GM11168 (cell line): ENCODE measurements at regions not wholly inside any gene's neighbourhood (a gene's known extent, or its start where the extent isn't known, plus 50 kb on each side); places are given as distances from the start of the nearest gene placed in this dataset.

Experiments
- in situ Hi-C: fragments of 300-500 bp; cut with MboI; formaldehyde crosslinking; loops from one replicate; pipeline ENCODE4 v1.12.0; 2022; ENCODE audit warnings: low sequenced_read_pairs; ENCODE audit not compliant: unreplicated experiment

DNA sequence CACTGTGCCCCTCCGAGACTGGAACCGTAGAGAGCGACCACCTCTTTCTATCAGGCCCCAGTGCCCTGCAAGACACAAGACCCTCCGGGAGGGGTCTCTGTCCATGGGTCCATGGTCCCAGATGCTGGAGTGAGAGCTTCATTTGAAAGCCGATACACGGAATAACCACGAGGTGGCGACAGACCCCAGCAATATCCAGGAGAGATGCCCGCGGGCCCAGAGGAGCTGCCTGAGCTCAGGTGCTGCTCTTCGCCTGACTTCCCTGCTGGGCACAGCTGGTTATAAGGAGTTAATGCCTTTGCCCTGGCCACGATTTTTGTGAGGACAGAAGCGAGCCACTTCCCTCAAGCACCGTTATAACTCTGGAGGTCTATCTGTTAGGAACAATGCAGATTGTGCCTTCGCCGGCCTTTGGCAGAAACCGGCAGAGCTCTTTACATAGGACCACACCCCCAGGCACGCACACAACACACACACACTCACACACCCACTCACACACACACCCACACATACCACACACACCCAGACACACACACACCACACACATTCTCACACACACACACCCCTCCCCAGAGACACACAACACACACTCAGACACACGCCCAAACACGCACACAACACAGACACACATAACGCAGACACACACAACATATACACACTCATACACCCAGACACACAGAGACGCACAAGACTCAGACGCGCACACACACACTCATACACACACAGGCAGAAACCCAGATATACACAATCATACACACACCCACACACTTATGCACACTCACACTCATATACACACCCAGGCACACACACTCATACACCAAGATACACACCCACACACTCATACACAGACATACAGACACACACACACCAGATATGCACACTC, 436.4 kb downstream of the SOX9 start:
- in situ Hi-C loops, result loop anchor here (25.0 kb wide), 1 partner anchor 1920 kb away; no protein-coding TSS in a partner anchor

DNA sequence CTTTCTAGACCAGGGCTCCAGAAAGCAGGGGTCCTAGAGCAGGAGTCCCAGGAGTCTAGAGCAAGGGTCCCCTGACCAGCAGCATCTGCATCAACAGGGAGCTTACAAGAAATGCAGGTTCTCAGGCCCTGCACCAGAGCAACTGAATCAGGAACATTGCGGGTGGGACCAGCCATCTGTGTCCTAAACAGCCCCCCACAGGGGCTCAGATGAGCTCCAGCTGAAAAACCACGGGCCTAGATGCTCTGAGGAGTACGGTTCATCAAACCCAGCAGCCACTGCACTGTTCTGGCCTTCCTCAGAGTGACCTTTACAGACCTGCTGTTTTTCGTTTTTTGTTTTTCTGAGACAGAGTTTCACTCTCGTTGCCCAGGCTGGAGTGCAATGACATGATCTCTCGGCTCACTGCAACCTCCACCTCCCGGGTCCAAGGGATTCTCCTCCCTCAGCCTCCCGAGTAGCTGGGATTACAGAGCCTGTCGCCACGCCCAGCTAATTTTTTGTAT, 438.2 kb downstream of the SOX9 start:
- in situ Hi-C loops, result loop anchor here (25.0 kb wide), 1 partner anchor 1922 kb away; no protein-coding TSS in a partner anchor

DNA sequence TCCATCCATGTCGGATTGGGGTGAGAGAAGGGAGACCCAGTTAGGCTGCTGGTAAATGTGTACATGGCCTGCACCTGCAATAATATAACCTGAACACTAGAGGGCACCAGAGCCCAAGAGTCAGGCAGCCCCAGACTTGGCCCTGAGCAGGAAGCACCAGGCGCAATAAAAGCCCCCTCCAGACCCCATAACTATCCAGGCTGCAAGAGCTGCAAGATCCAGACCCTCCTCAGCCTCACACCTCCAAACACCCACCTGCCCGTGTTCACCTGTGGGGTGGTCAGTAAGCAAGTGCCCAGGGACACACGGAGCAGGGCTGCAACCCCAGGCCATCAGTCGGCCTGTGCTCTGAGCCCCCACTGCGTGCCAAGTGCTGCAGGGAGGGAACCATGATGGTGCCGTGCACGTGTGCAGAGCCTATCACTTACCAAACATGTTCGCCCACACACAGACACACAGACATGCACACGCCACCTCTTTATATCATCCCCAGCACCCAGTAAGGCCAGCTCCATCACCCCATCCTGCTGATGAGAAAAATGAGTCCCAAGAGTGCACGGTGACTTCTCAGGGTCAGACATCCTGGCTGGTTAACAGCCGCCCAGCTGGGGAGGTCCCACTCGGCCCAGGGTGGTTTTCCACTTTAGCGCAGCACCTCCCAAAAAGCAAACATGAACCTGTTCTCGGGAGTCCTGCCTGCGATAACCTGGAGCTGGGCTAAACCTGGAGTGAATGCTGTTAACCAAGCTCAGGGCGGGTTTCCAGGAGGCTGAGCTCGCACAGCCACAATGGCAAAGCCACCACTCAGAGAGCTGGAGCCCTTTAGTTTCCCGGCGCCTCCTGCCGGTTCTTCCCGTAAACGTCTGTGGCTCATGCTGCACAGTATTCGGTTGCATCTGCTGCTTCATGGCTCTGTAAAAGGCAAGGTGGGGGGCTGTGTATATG, 439.8 kb downstream of the SOX9 start:
- in situ Hi-C loops, result loop anchor here (25.0 kb wide), 1 partner anchor 1923 kb away; no protein-coding TSS in a partner anchor

DNA sequence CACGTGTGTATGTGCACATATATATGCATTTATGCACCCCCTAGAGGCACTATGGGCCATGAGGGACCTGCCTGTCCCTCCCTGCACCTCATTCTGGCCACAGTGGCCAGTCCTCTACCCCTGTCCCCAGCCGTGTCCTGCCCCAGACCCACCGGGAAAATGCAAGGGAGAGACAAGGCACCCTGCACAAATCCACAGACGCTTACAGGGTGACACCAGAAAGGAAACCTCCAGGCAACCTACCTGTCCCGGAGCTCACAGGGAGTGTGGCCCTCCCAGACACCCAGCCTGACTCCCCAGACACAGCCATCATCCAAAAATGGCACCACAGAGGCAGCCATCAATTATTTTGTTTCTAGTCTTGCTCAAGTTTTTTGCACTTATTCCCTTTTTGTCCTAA, 440.4 kb downstream of the SOX9 start:
- in situ Hi-C loops, result loop anchor here (25.0 kb wide), 1 partner anchor 1924 kb away; no protein-coding TSS in a partner anchor

DNA sequence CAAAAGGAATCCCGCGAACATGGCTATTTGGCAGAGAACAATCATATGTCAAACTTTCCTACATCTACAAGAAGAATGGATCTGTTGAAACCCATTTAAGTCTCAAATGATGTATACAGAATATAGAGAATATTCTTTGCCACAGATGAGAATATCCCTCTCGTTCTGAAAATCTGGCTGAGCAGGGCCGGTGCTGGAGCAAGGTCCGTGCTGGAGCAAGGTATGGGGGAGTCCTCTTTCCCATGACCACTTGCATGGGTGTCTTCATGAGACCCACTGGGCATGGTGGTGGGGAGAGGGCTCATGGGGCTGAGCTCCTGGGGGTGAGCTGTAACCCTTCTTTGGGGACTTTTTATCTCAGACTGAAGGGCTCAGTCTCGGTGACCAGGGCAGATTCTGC, 440.9 kb downstream of the SOX9 start:
- in situ Hi-C loops, result loop anchor here (25.0 kb wide), 1 partner anchor 1924 kb away; no protein-coding TSS in a partner anchor

DNA sequence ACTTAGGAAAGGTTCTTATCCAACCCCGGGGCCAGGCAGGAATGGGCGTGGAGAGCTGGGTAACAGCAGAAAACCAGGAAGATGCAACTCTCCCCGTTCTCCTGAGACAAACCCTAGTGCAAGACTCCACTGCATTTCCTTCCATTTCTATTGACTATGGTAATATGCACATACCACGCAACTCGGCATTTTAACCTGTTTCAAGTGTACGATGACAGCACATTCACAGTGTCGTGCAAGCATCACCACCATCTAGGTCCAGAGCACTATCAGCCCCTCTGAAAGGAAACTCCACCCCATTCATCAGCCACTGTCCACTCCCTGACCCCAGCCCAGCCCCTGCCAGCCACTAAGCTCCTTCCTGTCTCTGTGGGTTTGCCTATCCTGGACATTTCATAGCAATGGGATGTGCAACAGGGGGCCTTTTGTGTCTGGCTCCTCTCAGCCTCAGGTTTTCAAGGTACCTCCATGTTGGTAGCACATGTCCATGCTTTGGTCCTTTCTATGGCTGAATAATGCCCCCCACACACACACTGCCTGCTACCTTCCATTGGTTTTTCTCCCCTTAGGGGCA, 441.9 kb downstream of the SOX9 start:
- in situ Hi-C loops, result loop anchor here (25.0 kb wide), 1 partner anchor 1925 kb away; no protein-coding TSS in a partner anchor

DNA sequence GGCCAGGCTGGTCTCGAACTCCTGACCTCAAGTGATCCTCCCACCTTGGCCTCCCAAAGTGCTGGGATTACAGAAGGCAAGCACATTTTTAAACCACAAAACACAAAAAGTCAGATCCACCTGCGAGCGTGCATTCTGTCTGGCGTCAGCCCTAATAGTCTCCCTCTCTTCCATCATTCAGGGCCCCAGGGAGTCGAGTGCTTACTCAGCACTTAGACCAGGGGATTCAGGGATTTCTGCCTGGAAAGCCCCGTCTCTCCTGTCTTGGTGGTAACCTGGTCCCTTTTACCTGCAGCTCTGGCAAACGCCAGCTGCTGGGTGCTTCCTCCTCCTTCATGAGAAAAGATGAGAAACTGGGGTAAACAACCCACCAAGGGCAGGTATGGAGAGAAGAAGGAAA, 443.1 kb downstream of the SOX9 start:
- in situ Hi-C loops, result loop anchor here (25.0 kb wide), 1 partner anchor 1927 kb away; no protein-coding TSS in a partner anchor

DNA sequence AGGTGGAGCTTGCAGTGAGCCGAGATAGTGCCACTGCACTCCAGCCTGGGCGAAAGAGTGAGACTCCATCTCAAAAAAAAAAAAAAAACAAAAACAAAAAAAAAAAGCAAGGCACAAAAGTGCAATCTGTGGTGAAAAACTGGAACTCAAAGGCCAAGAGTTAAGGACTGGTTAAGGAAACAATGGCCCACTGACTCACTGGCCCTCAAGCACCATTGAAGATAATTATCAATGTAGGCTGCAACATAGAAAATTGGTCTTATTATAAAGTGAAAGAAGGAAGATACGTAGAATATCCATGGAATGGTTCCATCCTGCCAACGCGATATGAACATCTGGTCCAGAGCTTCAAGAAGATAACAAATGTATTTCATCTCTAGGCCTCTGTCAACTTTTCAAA, 444.2 kb downstream of the SOX9 start:
- in situ Hi-C loops, result loop anchor here (25.0 kb wide), 1 partner anchor 1928 kb away; no protein-coding TSS in a partner anchor

DNA sequence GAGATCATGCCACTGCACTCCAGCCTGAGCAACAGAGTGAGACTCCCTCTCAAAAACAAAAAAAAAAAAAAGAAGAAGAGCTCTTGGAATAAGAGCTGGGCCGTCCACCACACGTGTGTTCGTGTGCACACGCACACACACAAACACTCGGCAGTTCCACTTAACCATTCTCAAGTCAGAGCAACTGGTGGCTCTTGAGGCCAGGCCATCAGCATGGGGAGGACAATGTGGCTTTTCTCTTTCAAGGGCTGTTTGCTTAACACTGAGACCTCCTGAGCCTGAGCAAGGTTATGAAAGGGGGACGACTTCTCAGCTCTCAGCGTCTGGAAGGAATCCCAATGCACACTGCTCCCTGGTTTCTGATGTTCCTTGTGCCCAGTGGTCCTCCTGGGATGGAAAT, 444.9 kb downstream of the SOX9 start:
- in situ Hi-C loops, result loop anchor here (25.0 kb wide), 1 partner anchor 1928 kb away; no protein-coding TSS in a partner anchor

DNA sequence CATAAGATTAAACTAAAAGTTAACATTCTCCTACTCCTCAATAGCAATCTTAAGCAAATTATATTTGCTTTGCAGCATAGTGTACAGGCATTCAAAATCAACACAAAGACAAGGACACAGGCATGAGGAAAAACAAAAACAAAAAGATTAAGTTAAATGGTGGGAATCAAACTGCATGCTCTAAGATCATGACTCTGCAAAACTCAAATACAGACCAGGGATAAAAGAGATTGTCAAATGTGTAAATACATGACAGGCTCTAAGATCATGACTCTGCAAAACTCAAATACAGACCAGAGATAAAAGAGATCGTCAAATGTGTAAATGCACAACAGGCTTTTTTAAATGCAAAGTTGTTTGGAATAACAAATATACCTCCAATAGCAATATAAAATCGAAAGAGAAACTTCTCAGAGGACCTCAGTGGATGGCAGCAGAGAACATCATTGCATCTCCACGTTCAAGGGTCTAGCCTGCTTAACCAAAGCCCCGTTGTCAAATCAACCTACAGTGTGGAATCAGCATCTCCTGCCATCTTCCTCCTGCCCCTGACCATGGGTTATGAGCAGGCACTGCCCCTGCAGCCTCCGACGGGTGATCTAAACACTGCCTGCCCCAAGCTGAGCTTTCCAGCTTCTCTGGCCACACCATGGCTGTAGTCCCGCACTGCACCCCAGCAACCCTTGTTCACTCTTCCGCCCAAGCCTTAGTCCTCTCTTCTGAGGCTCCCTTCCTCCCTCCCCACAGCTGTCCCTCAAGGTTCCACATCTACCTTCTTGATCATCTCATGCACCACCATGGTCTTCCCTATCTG, 446.1 kb downstream of the SOX9 start:
- in situ Hi-C loops, result loop anchor here (25.0 kb wide), 1 partner anchor 1930 kb away; no protein-coding TSS in a partner anchor

DNA sequence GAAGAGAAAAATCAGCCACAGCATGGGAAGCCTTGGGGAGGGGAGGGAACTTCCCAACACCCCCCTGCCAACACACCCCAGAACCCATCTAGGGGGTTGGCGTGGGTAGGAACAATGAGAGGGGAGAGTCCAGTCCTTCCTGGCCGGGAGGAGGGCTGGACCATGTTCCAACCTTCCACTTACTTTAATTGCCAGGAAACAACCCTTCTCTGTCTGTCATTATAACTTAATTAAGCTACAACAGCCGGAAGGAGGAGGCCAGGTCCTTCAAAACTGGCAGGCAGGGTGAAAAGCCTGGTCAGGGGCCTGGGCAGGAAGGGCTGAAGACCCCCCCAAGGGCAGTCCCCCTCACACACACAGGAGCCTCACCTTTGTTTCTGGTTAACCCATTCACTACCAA, 447.0 kb downstream of the SOX9 start:
- in situ Hi-C loops, result loop anchor here (25.0 kb wide), 1 partner anchor 1930 kb away; no protein-coding TSS in a partner anchor

DNA sequence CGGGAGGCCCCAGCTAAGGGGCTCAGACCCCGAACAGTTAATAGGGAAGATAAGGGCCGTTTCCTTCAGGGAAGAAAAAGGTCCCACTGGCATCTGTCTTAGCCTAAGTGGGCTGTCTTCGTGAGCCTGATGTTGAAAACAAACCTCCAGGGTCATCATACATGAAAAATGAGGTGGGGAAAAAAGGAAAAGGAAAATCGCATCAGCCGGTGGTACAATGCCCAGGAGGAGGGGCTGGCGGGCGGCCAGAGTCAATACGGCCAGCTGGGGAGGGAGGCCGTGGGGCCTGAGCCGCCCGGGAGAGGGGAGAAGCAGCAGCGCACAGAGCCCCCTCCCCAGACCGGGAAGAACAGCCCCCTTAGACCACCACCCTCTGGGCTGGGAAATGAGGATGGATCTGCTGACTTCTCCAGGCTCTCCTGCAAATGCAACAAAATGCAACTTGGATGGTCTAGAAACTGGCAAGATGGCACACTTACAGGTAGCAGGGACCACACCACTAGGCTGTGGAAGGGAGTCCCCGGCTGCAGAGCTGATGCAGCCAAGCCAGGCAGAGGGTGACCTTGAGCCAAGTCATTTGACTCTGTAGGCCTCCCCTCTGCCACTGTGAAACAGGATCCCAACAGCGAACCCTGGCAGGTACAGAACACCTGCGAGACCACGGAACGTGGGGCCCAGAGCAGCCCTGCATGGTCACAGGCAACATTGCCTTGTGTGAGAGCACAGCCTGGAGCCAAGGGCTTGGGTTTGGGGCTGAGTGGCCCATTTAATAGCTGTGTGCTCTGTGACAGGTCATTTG, 448.5 kb downstream of the SOX9 start:
- in situ Hi-C loops, result loop anchor here (25.0 kb wide), 1 partner anchor 1932 kb away; no protein-coding TSS in a partner anchor

DNA sequence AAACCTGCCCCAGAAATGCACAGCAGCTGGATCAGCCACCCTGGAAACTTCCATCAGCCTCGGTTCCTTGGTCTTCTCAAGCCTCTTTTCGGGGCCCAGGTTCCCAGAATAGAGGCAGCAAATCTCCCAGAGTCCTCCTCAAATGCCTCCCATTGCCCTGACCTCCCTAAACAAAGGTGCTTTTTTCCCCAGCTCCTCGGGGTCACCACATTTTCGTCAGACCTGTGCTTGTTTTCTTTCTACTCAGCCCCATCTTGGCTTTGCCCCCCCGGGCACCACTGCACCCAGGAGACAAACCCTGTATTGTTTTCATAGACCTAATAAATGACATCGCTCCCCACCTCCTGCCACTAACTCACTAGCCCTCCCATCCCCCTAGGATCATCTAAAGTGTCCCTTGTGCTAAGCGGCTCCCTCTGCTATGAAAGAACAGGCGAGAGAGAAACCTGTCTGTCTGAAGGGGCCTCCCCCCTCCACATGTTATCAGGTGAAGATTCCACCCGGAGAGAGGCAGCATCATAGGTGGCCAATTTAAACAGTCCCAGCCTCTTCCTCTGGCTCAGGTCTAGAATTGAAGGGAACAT, 451.1 kb downstream of the SOX9 start:
- in situ Hi-C loops, result loop anchor here (25.0 kb wide), 1 partner anchor 1935 kb away; no protein-coding TSS in a partner anchor

DNA sequence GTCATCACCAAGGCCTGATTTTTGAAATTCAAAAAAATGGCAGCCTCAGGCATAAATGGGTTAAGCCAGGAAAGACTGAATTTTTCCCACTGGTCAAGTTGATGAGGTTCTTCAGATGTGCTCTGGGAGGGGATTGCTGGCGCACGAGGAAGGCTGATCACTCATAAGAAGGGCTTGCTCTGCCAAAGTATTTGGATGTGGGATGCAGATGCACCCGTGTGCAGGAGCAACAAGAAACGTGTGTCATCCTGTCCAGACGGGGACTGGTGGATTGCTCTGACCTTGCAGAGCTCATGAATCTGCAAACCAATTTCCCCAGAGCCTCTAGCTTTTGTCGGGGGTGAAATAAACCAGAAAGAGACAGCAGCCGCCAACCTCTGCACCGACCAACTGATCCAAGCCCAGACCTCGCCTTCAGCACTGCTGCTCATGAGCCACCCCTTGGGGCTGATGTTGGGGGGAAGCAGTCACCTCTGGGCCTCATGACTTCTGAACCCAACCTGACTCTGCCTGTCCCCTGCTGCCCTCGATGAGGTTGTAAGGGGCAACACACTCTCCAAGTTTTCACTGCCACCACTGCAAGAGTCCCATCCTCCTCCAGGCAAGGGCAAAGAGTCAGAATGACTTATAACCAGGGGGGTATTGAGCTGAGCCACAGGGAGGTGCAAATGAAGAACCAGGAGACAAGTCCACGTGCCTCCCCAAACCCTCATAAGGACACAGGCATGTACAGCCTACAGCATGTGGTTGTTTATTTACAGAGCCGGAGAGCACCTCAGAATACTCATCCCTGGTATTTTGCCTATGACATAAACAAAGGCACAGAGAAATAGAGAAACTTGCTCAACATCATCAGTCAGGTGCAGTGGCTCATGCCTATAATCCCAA, 452.0 kb downstream of the SOX9 start:
- in situ Hi-C loops, result loop anchor here (25.0 kb wide), 1 partner anchor 1936 kb away; no protein-coding TSS in a partner anchor

DNA sequence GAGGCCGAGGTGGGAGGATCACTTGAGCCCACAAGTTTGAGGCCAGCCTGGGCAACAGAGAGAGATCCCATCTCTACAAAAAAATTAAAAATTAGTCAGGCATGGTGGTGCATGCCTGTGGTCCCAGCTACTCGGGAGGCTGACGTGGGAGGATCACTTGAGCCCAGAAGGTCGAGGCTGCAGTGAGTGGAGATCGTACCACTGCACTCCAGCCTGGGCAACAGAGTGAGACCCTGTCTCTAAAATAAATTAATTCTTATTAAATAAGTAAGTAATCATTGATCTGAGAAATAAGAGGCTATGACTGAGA, 452.6 kb downstream of the SOX9 start:
- in situ Hi-C loops, result loop anchor here (25.0 kb wide), 1 partner anchor 1936 kb away; no protein-coding TSS in a partner anchor

DNA sequence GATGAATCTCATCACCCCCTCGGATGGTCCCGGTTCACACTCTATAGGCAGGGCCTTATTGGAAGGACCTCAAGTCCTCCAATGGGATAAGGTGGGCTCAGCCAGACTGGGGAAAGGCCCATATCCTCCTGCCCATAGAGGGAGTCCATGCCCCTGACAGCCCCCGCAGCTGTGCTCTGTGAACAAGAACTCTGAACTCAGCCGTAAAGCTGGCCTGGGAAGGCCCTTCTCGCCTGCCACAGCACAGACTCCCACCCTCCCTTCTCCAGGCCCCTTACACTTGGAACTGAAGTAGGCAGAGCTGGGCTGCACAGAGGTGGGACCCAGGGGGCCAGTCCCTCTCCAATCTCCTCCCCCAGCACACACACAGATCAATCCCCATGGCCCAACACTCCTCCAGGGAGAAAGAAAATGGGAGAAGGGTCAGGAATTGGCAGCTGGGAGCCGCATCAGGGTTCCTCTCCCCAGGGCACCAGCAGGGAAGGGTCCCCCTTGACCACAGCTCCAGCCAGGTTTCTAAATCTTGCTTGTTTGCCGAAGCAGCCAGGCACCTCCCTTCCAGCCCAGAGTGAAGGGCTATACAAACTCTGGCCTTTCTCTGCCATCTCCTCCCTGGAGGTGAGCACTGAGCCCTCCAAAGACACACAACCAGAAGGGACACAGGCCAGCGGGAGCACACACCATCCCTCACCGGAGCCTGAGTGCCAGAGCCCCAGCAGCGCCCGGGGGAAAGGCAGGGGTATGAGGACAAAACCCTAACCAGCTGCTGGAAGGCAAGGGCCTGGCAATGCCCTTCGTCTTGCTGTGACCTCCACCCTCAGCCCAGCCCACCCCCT, 454.1 kb downstream of the SOX9 start:
- in situ Hi-C loops, result loop anchor here (25.0 kb wide), 1 partner anchor 1938 kb away; no protein-coding TSS in a partner anchor
